HEK293T (cell line): ENCODE measurements at regions not wholly inside any gene's neighbourhood (a gene's known extent, or its start where the extent isn't known, plus 50 kb on each side); places are given as distances from the start of the nearest gene placed in this dataset.

ENCODE experiments used
- CTCF ChIA-PET: fragments of 350-600 bp; formaldehyde crosslinking; extraction: SDS; loops from one replicate; lab custom pipeline; 2021; ENCODE audit warnings: antibody characterized with exemption, inconsistent platforms; lab: Yijun Ruan, JAX
- POLR2A ChIA-PET: fragments of 350-600 bp; formaldehyde crosslinking; extraction: SDS; loops from one replicate; lab custom pipeline; 2020; ENCODE audit warnings: antibody characterized with exemption, inconsistent platforms; lab: Yijun Ruan, JAX
- DNase-seq: peaks from one replicate; pipeline ENCODE4 v3.0.0; 2012; ENCODE audit warnings: mixed read lengths; ENCODE audit errors: extremely low spot score
- ARNT ChIP-seq: fragments of 450-650 bp; IDR thresholded peaks from 2 replicates; pipeline ENCODE4 v1.6.1; 2017; ENCODE audit warnings: mild to moderate bottlenecking
- BHLHE40 ChIP-seq: fragments of 450-650 bp; IDR thresholded peaks from 2 replicates; pipeline ENCODE4 v1.6.1; 2016; ENCODE audit warnings: mild to moderate bottlenecking, moderate library complexity, borderline replicate concordance
- CTBP1 ChIP-seq: fragments of 450-650 bp; IDR thresholded peaks from 2 replicates; pipeline ENCODE4 v1.6.1; 2016; ENCODE audit warnings: borderline replicate concordance
- ELF4 ChIP-seq: fragments of 450-650 bp; IDR thresholded peaks from 2 replicates; pipeline ENCODE4 v1.6.1; 2017; ENCODE audit warnings: antibody characterized with exemption
- FOXA1 ChIP-seq: fragments of 450-650 bp; IDR thresholded peaks from 2 replicates; pipeline ENCODE4 v1.6.1; 2016; ENCODE audit warnings: mild to moderate bottlenecking
- FOXK2 ChIP-seq: fragments of 450-650 bp; IDR thresholded peaks from 2 replicates; pipeline ENCODE4 v1.6.1; 2016; ENCODE audit warnings: mild to moderate bottlenecking
- FOXM1 ChIP-seq: fragments of 450-650 bp; IDR thresholded peaks from 2 replicates; pipeline ENCODE4 v1.6.1; 2017; ENCODE audit warnings: mild to moderate bottlenecking, borderline replicate concordance
- HDGF ChIP-seq: fragments of 450-650 bp; IDR thresholded peaks from 2 replicates; pipeline ENCODE4 v1.6.1; 2017; ENCODE audit warnings: antibody characterized with exemption, borderline replicate concordance
- L3MBTL2 ChIP-seq: fragments of 450-650 bp; conservative IDR thresholded peaks from 2 replicates; pipeline ENCODE4 v1.6.1; 2016; ENCODE audit warnings: mild to moderate bottlenecking
- LEF1 ChIP-seq: fragments of 450-650 bp; IDR thresholded peaks from 2 replicates; pipeline ENCODE4 v1.6.1; 2017; ENCODE audit warnings: mild to moderate bottlenecking, borderline replicate concordance
- NFRKB ChIP-seq: fragments of 450-650 bp; IDR thresholded peaks from 2 replicates; pipeline ENCODE4 v1.6.1; 2016; ENCODE audit warnings: mild to moderate bottlenecking, moderate library complexity
- PKNOX1 ChIP-seq: fragments of 450-650 bp; IDR thresholded peaks from 2 replicates; pipeline ENCODE4 v1.6.1; 2016
- SP1 ChIP-seq: fragments of 450-650 bp; IDR thresholded peaks from 2 replicates; pipeline ENCODE4 v1.6.1; 2017
- SUZ12 ChIP-seq: fragments of 450-650 bp; IDR thresholded peaks from 2 replicates; pipeline ENCODE4 v1.6.1; 2016; ENCODE audit warnings: mild to moderate bottlenecking
- TARDBP ChIP-seq: fragments of 450-650 bp; IDR thresholded peaks from 2 replicates; pipeline ENCODE4 v1.6.1; 2016
- ZNF384 ChIP-seq: fragments of 450-650 bp; IDR thresholded peaks from 2 replicates; pipeline ENCODE4 v1.6.1; 2016

DNA sequence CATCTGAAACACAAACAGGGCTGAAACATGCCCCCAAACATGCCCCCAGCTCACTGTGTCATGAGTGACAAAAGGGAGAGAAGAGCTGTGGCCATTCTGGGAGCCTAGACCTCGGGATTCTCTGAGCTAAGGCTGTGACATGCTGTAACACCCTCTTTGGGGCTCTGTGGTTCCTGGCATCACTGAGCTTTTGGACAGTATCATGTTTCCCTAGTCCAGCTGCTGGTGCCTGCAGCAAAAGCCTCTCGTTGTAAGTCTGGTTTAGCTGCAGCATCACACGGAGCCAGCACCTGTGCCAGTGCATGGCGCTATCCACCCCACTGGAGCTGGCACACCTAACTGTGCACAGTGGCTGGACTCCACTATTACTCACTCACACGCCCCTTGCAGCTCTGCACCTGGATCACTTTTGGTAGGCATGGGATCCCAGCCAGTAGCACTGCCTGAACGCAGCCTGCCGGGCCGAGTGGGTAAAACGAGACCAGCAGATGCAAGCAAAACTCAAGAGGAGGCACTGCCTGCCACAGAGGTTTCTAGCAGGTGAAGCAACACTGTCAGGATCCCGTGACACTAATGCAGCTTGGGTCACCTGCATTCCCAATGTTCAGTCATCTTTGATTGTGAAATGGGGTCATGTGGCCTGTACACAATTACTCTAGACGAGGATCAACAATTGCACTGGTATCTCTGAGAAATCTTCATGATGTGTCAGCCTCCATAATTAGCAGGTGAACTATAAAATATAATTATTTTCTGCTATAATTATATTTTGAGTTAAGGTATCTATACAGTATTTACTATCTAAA lies 547.2 kb downstream of the ZNF804A start:
- TF ChIP-seq PKNOX1 (no peak), ELF4 (no peak), L3MBTL2 (no peak), TARDBP (no peak), SUZ12 (no peak), ZNF384 (no peak), FOXK2 (no peak), LEF1 (no peak), CTBP1 (no peak), BHLHE40 (no peak), ARNT (no peak), HDGF (no peak), FOXM1 (no peak), NFRKB (no peak), FOXA1 (no peak), SP1 (no peak)
- no peak for DNase-seq
- ChIA-PET POLR2A (no interaction called here), CTCF (no interaction called here)

DNA sequence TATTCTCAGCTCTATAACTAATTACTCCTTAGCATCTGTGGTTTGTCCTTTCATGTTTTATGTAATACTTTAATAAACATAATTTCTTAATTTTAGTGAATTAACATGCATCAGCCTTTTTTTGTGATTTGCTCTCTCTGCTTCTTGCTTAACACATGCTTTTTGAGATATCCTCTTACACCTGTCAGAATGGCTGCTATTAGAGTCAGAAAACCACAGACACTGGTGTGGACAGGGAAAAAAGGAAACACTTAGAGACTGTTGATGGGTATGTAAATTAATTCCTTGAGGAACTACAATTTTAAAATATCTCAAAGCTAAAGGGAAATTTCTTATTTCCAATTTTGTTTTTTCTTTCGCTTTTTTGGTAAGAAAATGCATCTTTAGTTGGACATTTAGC lies 549.0 kb downstream of the ZNF804A start:
- CTCF ChIA-PET = no interaction called here
- TF ChIP-seq FOXK2 (no peak), HDGF (no peak), FOXA1 (no peak), NFRKB (no peak), SP1 (no peak), TARDBP (no peak), BHLHE40 (no peak), ZNF384 (no peak), FOXM1 (no peak), ARNT (no peak), SUZ12 (no peak), ELF4 (no peak), L3MBTL2 (no peak), LEF1 (no peak), PKNOX1 (no peak), CTBP1 (no peak)
- POLR2A ChIA-PET = no interaction called here
- DNase-seq = no peak

DNA sequence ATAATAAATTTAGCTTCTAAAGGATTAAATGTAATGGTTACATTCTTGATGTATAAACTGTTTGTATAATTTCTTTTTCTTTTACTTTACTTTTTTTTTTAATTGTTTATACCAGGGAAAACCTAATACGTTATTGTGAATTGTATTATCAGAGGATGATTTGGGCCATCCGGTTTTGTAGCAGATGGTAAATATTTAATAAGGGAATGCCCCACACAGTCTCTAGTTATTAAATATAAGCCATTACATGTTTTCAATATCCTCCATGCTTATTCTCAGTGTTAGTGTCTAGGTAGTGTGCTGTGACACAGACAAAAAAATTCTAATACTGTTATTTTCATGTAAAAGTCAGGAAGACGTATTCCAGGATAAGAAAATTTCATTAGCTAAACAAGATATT lies 553.9 kb downstream of the ZNF804A start:
- no peak for DNase-seq
- ChIA-PET POLR2A (no interaction called here), CTCF (no interaction called here)
- TF ChIP-seq HDGF (no peak), SP1 (no peak), SUZ12 (no peak), CTBP1 (no peak), LEF1 (no peak), L3MBTL2 (no peak), ELF4 (no peak), FOXA1 (no peak), NFRKB (no peak)

DNA sequence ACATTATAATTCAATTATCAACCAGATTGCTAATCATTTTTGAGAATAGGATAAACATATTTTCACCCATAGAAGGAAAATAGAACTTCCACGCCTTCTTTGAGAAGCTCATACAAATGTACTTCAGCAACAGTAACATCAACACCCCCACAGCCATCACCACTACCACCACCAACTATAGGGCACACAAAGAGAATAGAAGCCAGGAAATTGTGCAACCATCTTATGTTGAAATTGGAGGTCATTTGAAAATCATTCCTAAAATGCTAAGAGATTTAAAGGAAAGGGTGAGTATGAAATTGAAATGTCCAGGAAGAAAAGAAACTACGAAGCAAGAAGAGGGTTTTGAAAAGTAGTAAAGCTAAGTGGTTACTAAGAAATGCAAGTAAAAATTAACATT lies 563.4 kb downstream of the ZNF804A start:
- CTCF ChIA-PET = no interaction called here
- no peak for DNase-seq
- TF ChIP-seq ELF4 (no peak), FOXA1 (no peak), LEF1 (no peak), SP1 (no peak), L3MBTL2 (no peak), NFRKB (no peak), CTBP1 (no peak), BHLHE40 (no peak), HDGF (no peak), TARDBP (no peak), PKNOX1 (no peak), SUZ12 (no peak), ZNF384 (no peak), FOXM1 (no peak), FOXK2 (no peak), ARNT (no peak)
- POLR2A ChIA-PET = no interaction called here

GRCh38 chr2:185174353-185174752 lies 564.3 kb upstream of the FSIP2 start:
- POLR2A ChIA-PET = no interaction called here

More at GRCh38 chr2:185174353-185174752, 564.3 kb upstream of the FSIP2 start:
- TF ChIP-seq SUZ12 (no peak), FOXK2 (no peak), HDGF (no peak), SP1 (no peak), LEF1 (no peak), TARDBP (no peak), ARNT (no peak), ZNF384 (no peak), NFRKB (no peak), CTBP1 (no peak), L3MBTL2 (no peak), PKNOX1 (no peak), FOXA1 (no peak)
- no peak for DNase-seq
- CTCF ChIA-PET = interaction anchor here (0.5 kb wide), 1 partner anchor 429 kb away, joined by 3 read pairs; no protein-coding TSS in a partner anchor
